KG1 (cell line): ENCODE measurements at regions not wholly inside any gene's neighbourhood (a gene's known extent, or its start where the extent isn't known, plus 50 kb on each side); places are given as distances from the start of the nearest gene placed in this dataset.
"Not testable (repeated sequence)": the region's sequence is repeated elsewhere in the genome, so short reads cannot be mapped to it uniquely, and the experiment has no call there.

Experiments used
- DNase-seq: peaks from one replicate; lab custom pipeline; 2025; lab: John Stamatoyannopoulos, UW

DNA sequence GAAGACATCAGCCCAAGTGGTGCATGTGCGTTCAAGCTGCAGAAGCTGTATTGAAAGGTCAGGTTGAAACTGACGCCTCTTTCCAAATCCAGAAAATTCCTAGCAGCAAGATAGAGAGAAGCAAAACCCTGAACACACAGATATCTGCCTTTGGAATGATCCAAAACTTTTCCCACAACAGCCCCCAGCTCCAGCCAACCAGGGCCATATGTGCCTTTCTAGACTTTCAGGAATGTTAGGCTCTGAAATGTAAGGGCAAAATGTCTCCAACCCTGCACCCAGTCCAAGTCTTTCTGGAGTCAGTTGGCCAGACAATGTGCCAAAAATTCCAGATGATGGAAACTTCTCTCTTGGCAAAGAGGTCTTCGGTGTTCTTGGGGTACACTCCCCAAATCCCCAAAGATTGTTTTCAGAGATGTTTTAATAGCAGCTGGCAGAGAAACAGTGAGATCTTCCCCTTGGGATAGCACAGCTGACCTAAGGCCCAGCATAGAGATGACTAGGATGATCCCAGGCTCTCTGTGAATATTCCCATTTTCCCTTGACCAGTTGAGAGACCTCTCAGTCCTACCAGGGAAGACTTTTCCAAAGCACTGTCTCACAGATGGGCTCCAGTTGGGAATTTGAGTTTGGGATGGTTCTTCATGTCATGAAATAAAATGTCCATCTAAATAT is 440.4 kb upstream of the CD180 start:
- no peak for DNase-seq

DNA sequence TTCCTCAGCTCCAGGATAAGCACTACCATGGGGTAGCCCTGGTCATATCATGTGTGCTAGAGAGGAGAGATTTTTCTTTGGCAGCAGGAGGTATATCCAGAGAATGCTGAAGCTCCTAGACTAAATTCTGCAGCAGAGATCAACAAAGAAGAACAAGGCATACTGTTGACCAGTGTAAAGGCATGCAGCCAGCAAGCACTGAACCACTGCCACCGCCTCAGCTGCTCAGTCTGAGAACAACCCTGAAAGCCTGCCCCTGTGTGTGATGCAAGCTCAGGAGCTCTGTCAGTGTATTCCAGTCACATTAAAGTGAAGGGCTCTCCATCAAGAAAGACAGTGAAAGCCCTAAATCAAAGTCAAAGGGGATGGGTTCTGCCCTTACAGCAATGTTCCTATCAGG is 439.5 kb upstream of the CD180 start:
- DNase-seq, result no peak

DNA sequence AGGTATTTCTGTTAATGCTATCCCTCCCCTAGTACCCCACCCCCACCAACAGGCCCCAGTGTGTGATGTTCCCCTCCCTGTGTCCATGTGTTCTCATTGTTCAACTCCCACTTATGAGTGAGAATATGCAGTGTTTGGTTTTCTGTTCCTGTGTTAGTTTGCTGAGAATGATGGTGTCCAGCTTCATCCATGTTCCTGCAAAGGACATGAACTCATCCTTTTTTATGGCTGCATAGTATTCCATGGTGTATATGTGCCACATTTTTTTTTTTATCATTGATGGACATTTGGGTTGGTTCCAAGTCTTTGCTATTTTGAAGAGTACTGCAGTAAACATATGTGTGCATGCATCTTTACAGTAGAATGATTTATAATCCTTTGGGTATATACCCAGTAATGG is 430.5 kb upstream of the CD180 start:
- DNase-seq, result not testable (repeated sequence)

DNA sequence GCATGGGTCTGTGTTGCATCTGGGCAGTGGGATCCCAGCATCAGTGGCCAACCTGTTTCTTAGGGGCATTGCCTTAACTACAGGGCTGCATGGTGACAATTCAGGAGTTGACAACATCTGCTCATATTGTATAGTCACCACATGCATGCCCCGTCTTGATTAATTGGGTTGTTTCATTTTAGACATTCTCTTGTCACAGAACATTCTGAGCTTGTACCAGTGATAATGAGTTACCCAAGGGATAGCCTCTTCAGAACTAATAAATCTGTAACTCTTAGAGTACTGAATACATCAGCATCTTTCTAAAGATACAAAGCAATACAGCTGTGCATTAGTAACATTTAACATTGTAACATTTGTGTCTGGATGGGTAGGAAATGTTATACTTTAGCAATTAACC is 426.5 kb upstream of the CD180 start:
- DNase-seq, result no peak

DNA sequence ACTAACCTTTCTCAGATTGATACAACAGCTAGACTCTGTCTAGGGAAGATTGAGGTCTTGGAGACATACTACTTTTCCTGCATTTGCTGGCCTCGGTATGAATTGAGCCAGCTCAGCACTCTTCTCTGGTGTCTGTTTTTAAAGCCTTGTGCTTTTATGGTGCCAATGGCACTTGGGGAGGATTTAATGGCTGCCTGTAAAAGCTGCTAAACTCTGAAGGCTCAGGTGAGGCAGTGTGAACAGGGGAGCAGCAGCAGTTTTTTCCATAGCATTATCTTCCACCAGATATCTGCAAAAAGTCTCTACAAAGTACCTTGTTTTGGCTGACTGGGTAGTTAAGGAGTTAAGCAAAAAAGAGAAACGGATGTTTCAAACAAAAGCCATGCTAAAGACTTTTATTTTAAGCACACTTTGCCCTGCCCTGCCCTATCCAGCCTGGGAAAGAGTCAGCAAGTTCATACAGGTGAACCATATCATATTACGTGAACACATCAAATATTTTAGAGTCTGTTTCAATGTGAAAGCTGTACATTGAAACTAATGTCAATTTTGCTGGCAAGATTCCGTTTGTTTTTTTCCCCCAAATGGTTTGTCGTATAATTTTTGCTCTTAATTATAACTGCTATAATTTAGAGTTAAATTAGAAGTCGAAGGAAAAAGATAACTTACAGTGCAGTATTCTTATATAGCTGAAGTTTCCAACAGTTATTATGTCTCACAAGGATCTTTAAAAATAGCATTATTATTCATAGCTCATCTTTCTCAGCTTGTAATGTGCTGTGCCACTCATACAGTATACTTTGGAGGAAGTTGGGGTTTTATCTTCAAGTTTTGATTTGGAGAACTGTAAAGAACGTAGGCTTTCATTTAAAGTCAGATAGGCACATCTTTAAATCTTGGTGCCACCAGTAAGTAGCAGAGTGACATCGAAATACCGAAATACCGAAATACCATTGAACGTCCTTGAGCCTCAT is 424.1 kb upstream of the CD180 start:
- no peak for DNase-seq

DNA sequence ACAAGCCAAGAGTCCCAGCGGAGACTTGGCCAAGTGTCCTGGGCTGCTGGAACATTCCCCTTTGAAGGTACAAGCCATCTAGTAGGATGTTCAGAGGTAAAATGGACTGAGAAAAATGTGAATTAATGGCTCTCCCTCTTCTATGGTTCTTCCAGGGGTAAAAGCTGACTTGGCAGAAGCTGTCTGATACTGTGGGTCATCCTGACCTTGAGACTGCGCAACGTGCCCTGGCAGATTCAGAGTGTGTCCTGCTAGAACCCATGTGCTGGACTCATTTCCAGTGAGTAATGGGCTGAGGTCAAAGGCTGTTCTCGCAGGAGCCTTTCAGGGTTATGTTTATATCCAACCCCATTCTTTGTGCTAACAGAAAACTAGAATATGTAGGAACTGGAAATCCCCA is 423.0 kb upstream of the CD180 start:
- no peak for DNase-seq

DNA sequence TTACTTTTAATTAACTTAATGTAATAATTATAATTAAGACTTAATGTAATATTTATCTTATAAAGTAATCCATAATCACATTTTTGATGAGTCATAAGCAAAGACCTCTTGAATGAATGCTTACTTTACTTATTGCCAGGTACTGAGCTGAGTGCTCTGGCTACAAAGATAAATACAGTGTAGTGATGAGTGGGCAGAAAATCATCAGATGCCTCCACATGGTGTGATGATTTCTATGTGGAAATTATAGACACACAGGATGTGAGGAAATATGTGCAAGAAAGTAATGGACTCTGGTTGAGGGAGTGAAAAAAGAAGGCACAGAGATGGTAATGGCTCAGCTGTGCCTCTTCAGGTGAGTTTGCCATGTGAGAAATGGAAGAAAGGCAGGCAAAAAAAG is 422.6 kb upstream of the CD180 start:
- no peak for DNase-seq

DNA sequence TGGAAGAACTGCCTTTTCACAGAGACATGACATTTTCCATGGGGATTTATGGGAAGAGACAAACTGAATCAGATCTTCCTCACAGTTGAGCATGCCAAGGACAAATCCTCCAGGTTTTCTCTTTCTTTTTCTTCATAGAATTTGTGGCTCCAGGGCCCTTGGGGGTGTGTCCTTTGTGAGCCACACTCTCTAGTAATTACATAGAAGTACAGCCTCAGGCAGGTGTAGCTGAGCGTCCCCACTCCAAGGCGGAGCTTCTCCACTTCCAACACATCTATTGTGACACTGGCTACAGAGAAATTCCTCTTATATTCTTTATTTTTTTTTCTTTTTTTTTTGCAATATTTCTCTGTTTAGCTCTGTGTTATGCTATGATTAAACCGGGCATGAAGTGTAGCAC is 420.5 kb upstream of the CD180 start:
- DNase-seq, result no peak

DNA sequence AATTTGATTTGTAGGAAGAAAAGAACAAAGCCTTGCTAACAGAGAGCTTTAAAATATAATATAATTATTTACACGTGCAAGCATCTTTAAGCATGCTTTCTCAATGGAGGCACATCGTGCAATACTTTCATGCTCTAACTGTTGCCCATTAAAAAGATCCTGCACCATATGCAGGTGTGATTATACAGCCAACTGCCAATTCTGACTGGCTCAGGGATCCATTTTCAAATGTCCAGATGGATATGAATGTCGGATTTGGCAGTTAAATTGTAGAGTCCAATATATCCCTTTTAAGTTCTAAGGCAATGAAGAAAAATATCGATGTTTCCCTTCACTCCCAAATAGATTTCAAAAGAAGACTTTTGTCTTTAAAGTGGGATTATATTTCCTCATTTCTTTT is 416.4 kb upstream of the CD180 start:
- no peak for DNase-seq

DNA sequence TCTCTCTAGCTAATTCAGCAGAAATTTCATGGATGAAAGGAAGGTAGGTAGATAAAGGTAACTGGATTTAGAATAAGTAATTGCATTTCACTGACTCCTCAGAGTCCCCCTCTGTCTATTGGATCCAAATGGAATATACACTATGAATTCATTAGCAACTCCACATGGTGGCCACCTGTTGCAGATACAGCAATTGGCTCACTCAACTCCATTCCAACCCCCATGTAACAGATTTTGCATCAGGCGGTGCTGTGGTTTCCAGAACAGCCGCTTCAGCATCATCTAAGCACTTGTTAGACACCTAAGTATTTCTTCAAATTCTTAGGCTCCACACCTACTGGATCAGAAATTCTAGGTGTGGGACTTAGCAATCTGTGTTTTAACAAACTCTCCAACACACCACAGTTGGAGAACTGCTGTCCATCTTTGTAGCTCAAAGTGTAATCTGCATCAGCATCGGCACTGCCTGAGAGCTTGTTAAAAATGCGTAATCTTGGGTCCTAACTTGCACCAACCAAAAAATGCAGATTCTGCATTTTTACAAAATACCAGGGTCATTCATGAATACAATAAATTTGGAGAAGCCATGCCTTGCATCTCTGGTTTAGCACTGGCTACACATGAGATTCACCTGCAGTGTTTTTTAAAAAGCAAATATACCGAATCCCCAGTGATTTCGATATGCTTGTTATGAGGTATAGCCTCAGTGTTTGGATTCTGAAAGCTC is 413.8 kb upstream of the CD180 start:
- no peak for DNase-seq

DNA sequence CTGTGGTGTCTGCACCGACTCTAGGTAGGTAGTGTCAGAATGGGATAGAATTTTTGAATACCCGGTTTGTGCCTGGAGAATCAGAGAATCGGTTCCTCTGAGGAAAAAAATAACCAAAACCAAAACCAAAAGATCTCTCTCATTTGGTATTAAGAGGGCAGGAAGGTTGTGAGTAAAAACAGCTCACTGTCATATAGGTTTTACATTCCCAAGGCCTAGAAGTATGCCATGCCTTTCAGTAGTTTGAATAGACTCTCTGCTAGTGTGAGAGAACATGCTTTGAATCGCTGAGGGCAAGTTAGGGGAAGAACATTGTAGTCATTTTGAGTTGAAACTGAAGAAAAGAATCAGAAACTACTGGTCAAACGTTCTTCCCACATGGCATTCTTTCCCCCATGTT is 411.4 kb upstream of the CD180 start:
- no peak for DNase-seq

DNA sequence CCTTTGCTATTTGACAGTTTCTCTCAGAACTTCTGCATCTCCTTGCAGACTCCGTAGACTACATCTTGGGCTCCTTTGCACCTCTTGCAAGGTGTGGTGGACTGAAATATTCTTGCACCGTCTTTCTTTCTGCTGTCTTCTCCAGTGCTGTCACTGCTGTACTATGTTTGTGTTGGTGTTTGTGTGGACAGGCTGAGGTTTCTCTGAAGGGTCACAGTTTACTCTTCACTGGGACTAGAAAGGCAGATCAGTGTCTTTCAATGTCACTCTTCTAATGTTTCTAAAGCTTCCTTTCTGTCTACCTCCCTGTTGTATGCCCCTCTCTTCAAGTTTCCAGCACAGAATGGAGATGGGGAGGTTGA is 410.0 kb upstream of the CD180 start:
- no peak for DNase-seq

DNA sequence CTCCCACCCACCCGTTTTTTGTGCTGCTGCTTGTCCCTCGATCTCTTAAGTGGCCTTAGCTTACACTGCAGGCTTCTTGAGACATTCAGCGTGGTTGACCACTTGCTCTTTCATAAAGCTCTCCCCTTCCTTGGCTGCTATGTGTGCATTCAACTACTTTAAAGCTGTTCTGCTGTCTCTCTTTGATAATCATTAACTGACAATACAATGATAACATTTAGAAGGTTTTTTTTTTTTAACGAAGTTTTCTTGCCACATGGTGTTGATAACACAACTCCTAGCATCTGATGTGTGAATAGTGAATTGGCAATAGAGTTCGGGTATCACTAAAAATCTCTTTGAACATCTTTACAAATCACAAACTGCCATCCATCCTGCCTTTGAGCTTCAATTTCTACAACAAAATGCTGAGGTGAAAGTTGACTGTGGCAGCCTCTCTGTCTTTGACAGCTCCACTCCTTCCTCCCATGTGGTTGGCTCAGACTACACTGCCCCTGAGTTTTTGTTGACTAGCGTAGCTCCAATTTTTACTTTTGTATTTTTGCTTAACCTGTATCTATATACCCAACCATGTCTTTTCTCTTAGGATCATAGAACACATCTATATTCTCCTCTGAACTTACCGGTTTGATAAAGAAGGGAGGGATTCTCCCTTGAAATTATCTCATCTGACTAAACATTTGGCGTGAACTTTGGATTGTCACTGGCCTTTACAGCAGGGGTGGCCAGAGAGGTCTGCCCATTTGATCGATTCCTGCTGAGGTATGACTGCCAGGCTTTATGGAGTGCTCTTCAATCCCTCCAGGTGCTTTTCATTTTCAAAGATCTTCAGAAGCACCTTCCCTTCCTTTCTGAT is 409.4 kb upstream of the CD180 start:
- no peak for DNase-seq

DNA sequence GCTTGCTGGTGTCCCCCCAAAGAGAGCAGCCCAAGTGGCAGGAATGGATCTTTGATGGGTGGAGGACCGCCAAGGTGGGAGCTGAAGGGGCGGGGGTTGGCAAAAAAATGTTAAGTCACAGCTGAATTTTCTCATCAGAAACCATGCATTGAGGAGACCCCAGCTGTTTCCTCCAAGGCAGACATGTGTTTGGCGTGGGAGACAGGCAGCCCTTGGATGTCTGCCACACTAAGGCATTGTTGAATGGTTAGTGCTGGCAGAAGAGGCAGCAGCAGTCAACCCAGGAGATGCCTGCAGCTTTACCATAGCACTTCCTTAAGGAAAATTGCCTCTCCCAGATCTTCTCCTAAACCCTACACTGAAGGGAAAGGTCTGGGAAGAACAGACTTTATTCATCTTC is 394.9 kb upstream of the CD180 start:
- no peak for DNase-seq

DNA sequence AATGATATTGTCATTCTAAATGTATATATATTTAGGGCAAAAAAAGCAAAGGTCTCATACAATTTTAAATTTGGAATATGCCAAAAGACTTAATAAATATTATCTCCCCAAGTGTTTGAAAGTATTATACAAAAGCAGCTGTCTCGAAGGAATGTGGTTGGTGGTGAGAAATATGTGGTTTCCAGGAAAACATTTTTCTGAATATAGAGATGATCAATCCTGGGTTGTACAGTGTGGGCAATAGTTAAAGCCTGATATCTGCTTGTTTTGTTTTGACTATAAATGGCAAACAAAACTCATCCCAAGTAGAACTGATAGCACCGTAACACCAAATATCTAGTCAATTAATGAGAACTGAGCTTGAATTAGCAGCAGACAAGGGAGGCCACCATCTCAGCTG is 391.8 kb upstream of the CD180 start:
- no peak for DNase-seq

DNA sequence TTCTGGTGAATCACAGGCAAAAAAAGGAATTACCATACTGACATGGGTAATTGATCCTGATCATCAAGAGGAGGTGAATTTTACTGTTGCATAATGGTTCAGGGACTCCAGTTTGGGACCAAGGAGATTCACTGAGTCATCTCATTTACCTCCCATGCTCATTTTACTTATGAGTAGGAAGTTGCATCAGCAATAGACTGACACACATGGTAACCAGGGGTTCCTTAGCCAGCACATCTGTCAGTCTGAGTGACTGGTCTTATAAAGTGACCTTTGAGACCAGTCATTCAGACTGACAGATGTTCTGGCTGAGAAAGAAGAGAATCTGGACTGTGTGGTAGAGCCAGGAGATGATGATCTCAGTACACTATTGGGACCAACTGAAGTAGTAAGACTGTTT is 384.6 kb upstream of the CD180 start:
- DNase-seq, result no peak

DNA sequence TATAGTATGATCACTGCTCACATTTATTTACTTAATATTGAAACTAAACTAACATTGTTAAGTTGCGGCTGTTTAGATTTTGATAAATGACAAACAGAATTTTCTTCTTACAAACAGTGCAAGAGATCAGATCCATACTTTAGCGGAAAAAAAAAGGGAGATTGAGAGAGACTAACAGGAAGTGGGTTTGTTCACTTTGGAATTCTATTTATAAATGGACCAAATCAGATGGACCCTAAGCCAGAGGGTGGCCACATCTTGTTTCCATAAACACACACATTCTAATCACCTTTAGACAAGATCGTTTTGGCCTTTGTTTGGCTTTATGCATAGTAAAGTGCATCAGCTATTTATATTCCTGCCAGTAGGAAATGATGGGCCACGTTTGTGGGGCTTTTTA is 381.4 kb upstream of the CD180 start:
- no peak for DNase-seq

DNA sequence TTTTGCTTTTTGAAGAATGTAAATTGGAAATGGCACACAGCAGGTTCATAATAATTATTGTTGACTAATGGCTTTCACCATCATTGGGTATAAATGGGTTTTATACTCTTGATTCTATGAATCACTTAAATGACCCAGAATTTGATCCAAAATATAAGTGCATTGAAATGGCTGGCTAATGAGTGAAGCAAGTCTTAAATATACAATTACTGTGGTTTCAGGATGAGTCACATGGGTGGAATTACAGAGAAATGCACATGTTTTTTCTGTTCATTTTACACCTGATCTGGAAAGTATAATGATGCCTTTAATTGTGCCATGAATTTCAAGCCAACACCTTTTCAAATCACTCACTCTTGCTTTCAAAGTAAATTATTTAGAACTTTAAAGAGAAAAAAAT is 380.8 kb upstream of the CD180 start:
- no peak for DNase-seq

DNA sequence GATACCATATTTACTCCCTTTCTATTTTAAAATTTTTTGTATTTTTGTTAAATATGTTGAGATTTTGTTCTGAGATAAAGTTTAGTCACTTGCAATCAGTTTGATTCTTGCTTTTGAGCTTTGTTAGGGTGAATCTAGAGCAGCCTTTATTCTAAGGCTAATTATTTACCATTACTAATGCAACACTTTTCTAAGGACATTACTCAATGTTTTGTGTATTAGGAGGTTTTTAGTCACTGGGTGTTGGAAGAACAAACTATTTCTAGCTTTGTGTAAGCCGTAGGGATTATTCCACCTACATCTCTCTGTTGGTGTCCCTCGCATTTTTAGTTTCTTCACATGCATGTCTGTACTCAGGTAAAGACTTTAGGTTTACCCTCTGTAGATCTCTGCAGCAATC is 379.5 kb upstream of the CD180 start:
- DNase-seq, result no peak

DNA sequence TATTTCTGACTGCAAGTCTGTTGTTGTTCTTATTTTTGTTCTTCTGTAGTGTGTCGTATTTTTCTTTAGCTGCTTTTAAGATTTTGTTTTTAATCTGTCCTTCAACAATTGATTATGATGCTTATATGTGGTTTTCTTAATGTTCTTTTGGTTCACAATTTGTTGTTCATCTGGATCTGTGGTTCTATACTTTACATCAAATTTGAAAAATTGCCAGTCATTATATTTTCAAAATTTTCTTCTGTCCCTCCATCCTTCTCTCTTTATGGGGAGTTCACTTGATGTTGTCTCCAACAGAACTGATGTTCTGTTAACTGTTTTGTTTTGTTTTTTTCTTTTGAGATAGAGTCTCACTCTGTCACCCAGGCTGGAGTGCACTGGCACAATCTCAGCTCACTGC is 378.5 kb upstream of the CD180 start:
- DNase-seq, result no peak

DNA sequence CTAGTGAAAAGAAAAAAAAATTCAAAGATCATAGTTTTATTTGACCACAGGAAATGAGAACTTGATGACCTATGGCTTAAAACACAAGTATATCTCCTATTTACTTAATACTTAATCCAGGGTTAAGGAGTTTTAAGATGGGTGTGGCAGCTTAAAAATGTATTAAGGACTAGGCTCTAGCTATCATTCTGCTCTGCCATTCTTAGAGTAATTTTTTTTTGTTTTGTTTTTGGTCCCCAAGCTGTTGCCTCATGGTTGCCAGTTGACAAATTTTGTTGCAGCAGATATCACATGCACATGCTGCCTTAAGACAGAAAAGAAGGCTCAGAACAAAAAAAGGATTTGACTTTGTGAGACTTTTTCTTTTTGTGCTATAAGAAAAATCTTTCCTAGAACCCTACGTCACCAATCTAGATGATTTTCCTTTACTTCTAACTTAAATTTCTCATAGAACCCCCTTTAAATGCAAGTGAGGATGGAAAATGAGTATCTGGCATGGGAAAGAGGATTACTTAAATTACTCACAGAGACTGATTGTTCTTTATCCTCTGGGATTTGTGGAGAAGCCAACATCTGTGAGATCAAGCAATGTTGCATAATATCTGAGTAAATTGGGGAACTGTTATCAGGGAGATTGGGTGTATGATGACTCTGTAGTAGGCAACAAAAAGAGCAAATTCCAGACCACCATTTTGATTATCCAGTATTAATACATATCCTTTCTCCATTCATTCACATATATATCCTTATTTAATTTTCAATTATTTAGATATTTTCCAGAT is 364.7 kb upstream of the CD180 start:
- DNase-seq, result no peak
